ENCODE measurements at regions not wholly inside any gene's neighbourhood (a gene's known extent, or its start where the extent isn't known, plus 50 kb on each side); places are given as distances from the start of the nearest gene placed in this dataset.

- TF ChIP-seq POLR2AphosphoS5 (IDR thresholded peaks at IDR 0.05) (no peak), CTCF (IDR thresholded peaks at IDR 0.05) (no peak), POLR2A (IDR thresholded peaks at IDR 0.05) (no peak)
These were observed 74.0 kb upstream of the PHYHIPL start for GRCh38 chr10:59102394-59102793.
